ENCODE measurements at regions not wholly inside any gene's neighbourhood (a gene's known extent, or its start where the extent isn't known, plus 50 kb on each side); places are given as distances from the start of the nearest gene placed in this dataset.

GRCh38 chr10:131694168-131694780 is 206.5 kb upstream of the PPP2R2D start:
- peak; percentile 7 for DNase-seq

- DNase-seq = peak; percentile 2
These were observed 205.9 kb upstream of the PPP2R2D start for GRCh38 chr10:131694781-131695495.

- peak; percentile 35 for DNase-seq
These were observed 205.2 kb upstream of the PPP2R2D start for GRCh38 chr10:131695496-131696165.

- DNase-seq = peak; percentile 8
These were observed 203.2 kb upstream of the PPP2R2D start for GRCh38 chr10:131697476-131698128.

GRCh38 chr10:131698232-131698631 is 202.6 kb upstream of the PPP2R2D start:
- DNase-seq = no peak

GRCh38 chr10:131698986-131699385 is 201.8 kb upstream of the PPP2R2D start:
- DNase-seq = peak; percentile 6

- DNase-seq = peak; percentile 22
These were observed 200.8 kb upstream of the PPP2R2D start for GRCh38 chr10:131700032-131700431.

- peak; percentile 20 for DNase-seq
These were observed 200.3 kb upstream of the PPP2R2D start for GRCh38 chr10:131700506-131700905.

GRCh38 chr10:131701131-131701947 is 199.5 kb upstream of the PPP2R2D start:
- DNase-seq = peak; percentile 15

GRCh38 chr10:131702531-131703356 is 198.1 kb upstream of the PPP2R2D start:
- DNase-seq = peak; percentile 17

GRCh38 chr10:131703541-131703940 is 197.3 kb upstream of the PPP2R2D start:
- peak; percentile 20 for DNase-seq

- DNase-seq = peak; percentile 3
These were observed 196.9 kb upstream of the PPP2R2D start for GRCh38 chr10:131703941-131704340.

- peak; percentile 7 for DNase-seq
These were observed 194.3 kb upstream of the PPP2R2D start for GRCh38 chr10:131706476-131706875.

- DNase-seq = peak; percentile 3
These were observed 193.9 kb upstream of the PPP2R2D start for GRCh38 chr10:131706952-131707351.

GRCh38 chr10:131708225-131708880 is 192.5 kb upstream of the PPP2R2D start:
- peak; percentile 40 for DNase-seq

GRCh38 chr10:131710142-131710861 is 190.5 kb upstream of the PPP2R2D start:
- peak; percentile 38 for DNase-seq

GRCh38 chr10:131722121-131722520 is 178.7 kb upstream of the PPP2R2D start:
- no peak for DNase-seq

GRCh38 chr10:131722525-131723264 is 178.1 kb upstream of the PPP2R2D start:
- no peak for DNase-seq
